ENCODE measurements at regions not wholly inside any gene's neighbourhood (a gene's known extent, or its start where the extent isn't known, plus 50 kb on each side); places are given as distances from the start of the nearest gene placed in this dataset.

- Histone ChIP-seq H3K4me3 (ENCODE audit: low read length) (no peak overlapping the region), H3K36me3 (ENCODE audit: control insufficient read depth, insufficient read depth, low read length) (no peaks in the 10 kb centered on the region), H3K9me3 (replicated peaks; ENCODE audit: control insufficient read depth, low read depth, low read length) (no peaks in the 10 kb centered on the region), H3K27ac (ENCODE audit: low read length) (no peak overlapping the region), H3K27me3 (ENCODE audit: control insufficient read depth, insufficient read depth, low read length) (peaks cover 30% of the 10 kb centered on the region), H3K4me1 (ENCODE audit: control insufficient read depth, insufficient read depth, low read length) (no peaks in the 10 kb centered on the region)
- DNase-seq: no peak
- WGBS (ENCODE audit: insufficient coverage): 62% methylated on average over 5 of the region's 18 CpGs
Measured at GRCh38 chr5:2658881-2659470, 92.5 kb downstream of the IRX2 start.

- DNase-seq: no peak
- 61% methylated on average over 11 of the region's 11 CpGs for WGBS (ENCODE audit: insufficient coverage)
Measured at GRCh38 chr5:2658447-2658846, 93.0 kb downstream of the IRX2 start.

GRCh38 chr5:2657151-2657550, 94.3 kb downstream of the IRX2 start:
- DNase-seq: no peak
- WGBS (ENCODE audit: insufficient coverage): 83% methylated on average over 12 of the region's 13 CpGs
- no peaks in the 10 kb centered on the region for H3K36me3 ChIP-seq (ENCODE audit: control insufficient read depth, insufficient read depth, low read length)

More at GRCh38 chr5:2658447-2658846, 93.0 kb downstream of the IRX2 start:
- no peak overlapping the region for H3K27ac ChIP-seq (ENCODE audit: low read length)
- H3K27me3 ChIP-seq (ENCODE audit: control insufficient read depth, insufficient read depth, low read length): peaks cover 28% of the 10 kb centered on the region
- H3K9me3 ChIP-seq (replicated peaks; ENCODE audit: control insufficient read depth, low read depth, low read length): no peaks in the 10 kb centered on the region
- H3K4me1 ChIP-seq (ENCODE audit: control insufficient read depth, insufficient read depth, low read length): no peaks in the 10 kb centered on the region
- no peaks in the 10 kb centered on the region for H3K36me3 ChIP-seq (ENCODE audit: control insufficient read depth, insufficient read depth, low read length)
- no peak overlapping the region for H3K4me3 ChIP-seq (ENCODE audit: low read length)

GRCh38 chr5:2656206-2656605, 95.3 kb downstream of the IRX2 start:
- Histone ChIP-seq H3K27me3 (ENCODE audit: control insufficient read depth, insufficient read depth, low read length) (peaks cover 25% of the 10 kb centered on the region), H3K4me3 (ENCODE audit: low read length) (no peak overlapping the region), H3K4me1 (ENCODE audit: control insufficient read depth, insufficient read depth, low read length) (no peaks in the 10 kb centered on the region), H3K36me3 (ENCODE audit: control insufficient read depth, insufficient read depth, low read length) (no peaks in the 10 kb centered on the region), H3K27ac (ENCODE audit: low read length) (no peak overlapping the region), H3K9me3 (replicated peaks; ENCODE audit: control insufficient read depth, low read depth, low read length) (no peaks in the 10 kb centered on the region)
- WGBS (ENCODE audit: insufficient coverage): 33% methylated on average over 6 of the region's 11 CpGs
- DNase-seq: no peak

More at GRCh38 chr5:2657151-2657550, 94.3 kb downstream of the IRX2 start:
- Histone ChIP-seq H3K4me1 (ENCODE audit: control insufficient read depth, insufficient read depth, low read length) (no peaks in the 10 kb centered on the region), H3K9me3 (replicated peaks; ENCODE audit: control insufficient read depth, low read depth, low read length) (no peaks in the 10 kb centered on the region), H3K4me3 (ENCODE audit: low read length) (no peak overlapping the region), H3K27ac (ENCODE audit: low read length) (no peak overlapping the region), H3K27me3 (ENCODE audit: control insufficient read depth, insufficient read depth, low read length) (peaks cover 26% of the 10 kb centered on the region)

GRCh38 chr5:2653991-2654390, 97.5 kb downstream of the IRX2 start:
- peaks cover 20% of the 10 kb centered on the region for H3K27me3 ChIP-seq (ENCODE audit: control insufficient read depth, insufficient read depth, low read length)
- no peak for DNase-seq
- 76% methylated on average over 5 of the region's 7 CpGs for WGBS (ENCODE audit: insufficient coverage)

GRCh38 chr5:2651116-2651515, 100.4 kb downstream of the IRX2 start:
- Histone ChIP-seq H3K9me3 (replicated peaks; ENCODE audit: control insufficient read depth, low read depth, low read length) (no peaks in the 10 kb centered on the region), H3K27me3 (ENCODE audit: control insufficient read depth, insufficient read depth, low read length) (peaks cover 4% of the 10 kb centered on the region), H3K4me1 (ENCODE audit: control insufficient read depth, insufficient read depth, low read length) (no peaks in the 10 kb centered on the region), H3K36me3 (ENCODE audit: control insufficient read depth, insufficient read depth, low read length) (no peaks in the 10 kb centered on the region), H3K4me3 (ENCODE audit: low read length) (no peak overlapping the region), H3K27ac (ENCODE audit: low read length) (no peak overlapping the region)
- DNase-seq: no peak
- no CpG with 5 or more reads among the region's 4 CpGs for WGBS (ENCODE audit: insufficient coverage)

More at GRCh38 chr5:2653991-2654390, 97.5 kb downstream of the IRX2 start:
- Histone ChIP-seq H3K4me1 (ENCODE audit: control insufficient read depth, insufficient read depth, low read length) (no peaks in the 10 kb centered on the region), H3K4me3 (ENCODE audit: low read length) (no peak overlapping the region), H3K9me3 (replicated peaks; ENCODE audit: control insufficient read depth, low read depth, low read length) (no peaks in the 10 kb centered on the region), H3K36me3 (ENCODE audit: control insufficient read depth, insufficient read depth, low read length) (no peaks in the 10 kb centered on the region), H3K27ac (ENCODE audit: low read length) (no peak overlapping the region)

GRCh38 chr5:2642684-2643345, 108.7 kb downstream of the IRX2 start:
- H3K36me3 ChIP-seq (ENCODE audit: control insufficient read depth, insufficient read depth, low read length): no peaks in the 10 kb centered on the region
- H3K27me3 ChIP-seq (ENCODE audit: control insufficient read depth, insufficient read depth, low read length): peaks cover 22% of the 10 kb centered on the region
- no peak overlapping the region for H3K4me3 ChIP-seq (ENCODE audit: low read length)
- no peaks in the 10 kb centered on the region for H3K4me1 ChIP-seq (ENCODE audit: control insufficient read depth, insufficient read depth, low read length)
- no peak overlapping the region for H3K27ac ChIP-seq (ENCODE audit: low read length)
- 28% methylated on average over 12 of the region's 27 CpGs for WGBS (ENCODE audit: insufficient coverage)
- H3K9me3 ChIP-seq (replicated peaks; ENCODE audit: control insufficient read depth, low read depth, low read length): no peaks in the 10 kb centered on the region
- DNase-seq: no peak

GRCh38 chr5:2640717-2641116, 110.8 kb downstream of the IRX2 start:
- H3K4me1 ChIP-seq (ENCODE audit: control insufficient read depth, insufficient read depth, low read length): no peaks in the 10 kb centered on the region
- no peaks in the 10 kb centered on the region for H3K36me3 ChIP-seq (ENCODE audit: control insufficient read depth, insufficient read depth, low read length)
- H3K4me3 ChIP-seq (ENCODE audit: low read length): no peak overlapping the region
- WGBS (ENCODE audit: insufficient coverage): 82% methylated on average over 6 of the region's 6 CpGs
- no peak overlapping the region for H3K27ac ChIP-seq (ENCODE audit: low read length)
- DNase-seq: no peak
- H3K9me3 ChIP-seq (replicated peaks; ENCODE audit: control insufficient read depth, low read depth, low read length): no peaks in the 10 kb centered on the region
- peaks cover 23% of the 10 kb centered on the region for H3K27me3 ChIP-seq (ENCODE audit: control insufficient read depth, insufficient read depth, low read length)

GRCh38 chr5:2639425-2639824, 112.1 kb downstream of the IRX2 start:
- H3K27ac ChIP-seq (ENCODE audit: low read length): no peak overlapping the region
- no peak for DNase-seq
- no peak overlapping the region for H3K4me3 ChIP-seq (ENCODE audit: low read length)
- no peaks in the 10 kb centered on the region for H3K9me3 ChIP-seq (replicated peaks; ENCODE audit: control insufficient read depth, low read depth, low read length)
- H3K27me3 ChIP-seq (ENCODE audit: control insufficient read depth, insufficient read depth, low read length): peaks cover 28% of the 10 kb centered on the region
- H3K36me3 ChIP-seq (ENCODE audit: control insufficient read depth, insufficient read depth, low read length): no peaks in the 10 kb centered on the region
- no peaks in the 10 kb centered on the region for H3K4me1 ChIP-seq (ENCODE audit: control insufficient read depth, insufficient read depth, low read length)
- WGBS (ENCODE audit: insufficient coverage): 53% methylated on average over 3 of the region's 5 CpGs

GRCh38 chr5:2634399-2635176, 116.9 kb downstream of the IRX2 start:
- WGBS (ENCODE audit: insufficient coverage): 49% methylated on average over 9 of the region's 11 CpGs
- Histone ChIP-seq H3K27me3 (ENCODE audit: control insufficient read depth, insufficient read depth, low read length) (peaks cover 20% of the 10 kb centered on the region), H3K4me3 (ENCODE audit: low read length) (no peak overlapping the region), H3K36me3 (ENCODE audit: control insufficient read depth, insufficient read depth, low read length) (no peaks in the 10 kb centered on the region), H3K4me1 (ENCODE audit: control insufficient read depth, insufficient read depth, low read length) (no peaks in the 10 kb centered on the region), H3K9me3 (replicated peaks; ENCODE audit: control insufficient read depth, low read depth, low read length) (no peaks in the 10 kb centered on the region), H3K27ac (ENCODE audit: low read length) (no peak overlapping the region)
- no peak for DNase-seq
